ENCODE measurements at regions not wholly inside any gene's neighbourhood (a gene's known extent, or its start where the extent isn't known, plus 50 kb on each side); places are given as distances from the start of the nearest gene placed in this dataset.

- CTCF ChIA-PET (ENCODE audit: partially characterized antibody): interaction anchor here (0.7 to 1.8 kb wide), 4 partner anchors 9 to 100 kb away, joined by 3 to 8 read pairs (median 3); no protein-coding TSS in a partner anchor
- no peak for TF ChIP-seq KDM1A (IDR thresholded peaks at IDR 0.05; ENCODE audit: borderline replicate concordance, low read length)
- no peak for TF ChIP-seq HDAC2 (IDR thresholded peaks at IDR 0.05; ENCODE audit: borderline replicate concordance in 1 of 2, low read depth in 2 of 2, low read length in 2 of 2)
- no peak for TF ChIP-seq SRF (IDR thresholded peaks at IDR 0.05; ENCODE audit: low read depth, low read length)
- no peak for TF ChIP-seq YY1 (IDR thresholded peaks at IDR 0.05; ENCODE audit: low read depth, low read length)
- no peak for TF ChIP-seq NANOG (IDR thresholded peaks at IDR 0.05; ENCODE audit: insufficient read depth, low read depth, low read length, poor library complexity, severe bottlenecking)
These were observed 283.5 kb upstream of the NEBL start for GRCh38 chr10:21180604-21181003.

More at GRCh38 chr10:21180604-21181003, 283.5 kb upstream of the NEBL start:
- Histone ChIP-seq H2BK120ac (replicated peaks; ENCODE audit: low read depth, low read length) (no peak overlapping the region), H3K9ac (replicated peaks in 1 of 4; ENCODE audit: extremely low read depth in 1 of 4, low read depth in 3 of 4, low read length in 3 of 4) (no peak overlapping the region), H2BK15ac (ENCODE audit: low read length) (no peak overlapping the region), H3K79me1 (ENCODE audit: low read depth, low read length) (no peaks in the 10 kb centered on the region), H2BK12ac (ENCODE audit: low read depth, low read length) (no peak overlapping the region), H4K20me1 (replicated peaks in 1 of 2; ENCODE audit: control insufficient read depth in 1 of 2, insufficient read depth in 2 of 2, low read length in 2 of 2) (no peaks in the 10 kb centered on the region), H4K5ac (ENCODE audit: insufficient read length, low read depth, low read length) (no peak overlapping the region), H3K36me3 (ENCODE audit: control insufficient read depth in 2 of 4, insufficient read depth in 4 of 4, low read length in 3 of 4) (no peaks in the 10 kb centered on the region), H2AFZ (ENCODE audit: low read length) (no peak overlapping the region), H3K14ac (ENCODE audit: insufficient read length) (no peak overlapping the region), H2AK5ac (ENCODE audit: low read depth, low read length) (no peak overlapping the region), H3K4me1 (replicated peaks in 1 of 4; ENCODE audit: control insufficient read depth in 3 of 4, insufficient read depth in 4 of 4, low read length in 3 of 4) (peaks cover 0 to 4% (median 0%) of the 10 kb centered on the region in 4 experiments; a peak in 1 of 7 replicates), H3K23me2 (ENCODE audit: low read depth, low read length) (no peaks in the 10 kb centered on the region), H3K4ac (replicated peaks; ENCODE audit: insufficient read length, low read depth, low read length) (no peak overlapping the region), H3K56ac (replicated peaks; ENCODE audit: insufficient read length, low read depth, low read length) (no peak overlapping the region), H3K23ac (ENCODE audit: insufficient read length) (no peak overlapping the region), H3K4me2 (ENCODE audit: insufficient read depth in 1 of 2, low read depth in 2 of 2, low read length in 2 of 2) (no peak overlapping the region), H4K91ac (replicated peaks; ENCODE audit: insufficient read length, low read length) (no peak overlapping the region), H3K27me3 (replicated peaks in 1 of 4; ENCODE audit: control insufficient read depth in 3 of 4, extremely low read depth in 1 of 4, insufficient read depth in 3 of 4, low read length in 3 of 4) (no peaks in the 10 kb centered on the region), H3K79me2 (ENCODE audit: control insufficient read depth in 1 of 2, insufficient read depth in 2 of 2, low read length in 2 of 2) (no peaks in the 10 kb centered on the region), H2BK20ac (ENCODE audit: low read length) (no peak overlapping the region), H3K4me3 (ENCODE audit: extremely low read depth in 1 of 4, insufficient read depth in 2 of 4, low read depth in 3 of 4, low read length in 4 of 4) (no peak overlapping the region), H3K18ac (ENCODE audit: extremely low read depth, low read length) (no peak overlapping the region), H3K27ac (ENCODE audit: low read depth, low read length) (no peak overlapping the region), H3K9me3 (ENCODE audit: insufficient read depth in 2 of 2, low read depth in 1 of 2, low read length in 1 of 2) (no peaks in the 10 kb centered on the region), H4K8ac (ENCODE audit: extremely low read depth, insufficient read depth, low read length) (no peak overlapping the region), H2BK5ac (ENCODE audit: low read depth, low read length) (no peak overlapping the region)
- DNase-seq (ENCODE audit: low read depth in 1 of 2, low spot score in 2 of 2): no peak
- POLR2A ChIA-PET (ENCODE audit: partially characterized antibody): interaction anchor here (1.7 kb wide), 1 partner anchor 8 kb away, joined by 5 read pairs; no protein-coding TSS in a partner anchor
- no peak for FAIRE-seq
